ENCODE measurements at regions not wholly inside any gene's neighbourhood (a gene's known extent, or its start where the extent isn't known, plus 50 kb on each side); places are given as distances from the start of the nearest gene placed in this dataset.

GRCh38 chr13:73416093-73416492 lies 357.3 kb downstream of the KLF5 start:
- Histone ChIP-seq H3K4me3 (replicated peaks in 1 of 2; ENCODE audit: low read depth in 1 of 2, low read length in 2 of 2) (no peak overlapping the region), H3K9me2 (ENCODE audit: insufficient read depth) (no peaks in the 10 kb centered on the region), H3K27ac (ENCODE audit: low read depth, low read length) (no peak overlapping the region), H4K20me1 (ENCODE audit: insufficient read depth) (no peaks in the 10 kb centered on the region), H2AFZ (ENCODE audit: low read depth, low read length, poor library complexity, severe bottlenecking) (peak overlapping the region; percentile 24), H3K79me2 (ENCODE audit: insufficient read depth, low read length) (no peaks in the 10 kb centered on the region), H3K4me2 (ENCODE audit: low read length) (no peak overlapping the region), H3K4me1 (ENCODE audit: control insufficient read depth in 1 of 2, insufficient read depth in 2 of 2, low read length in 2 of 2) (peaks cover 10 to 45% of the 10 kb centered on the region in 2 experiments; a peak in 3 of 4 replicates), H3K9ac (ENCODE audit: low read length) (no peak overlapping the region), H3K9me3 (ENCODE audit: control insufficient read depth in 1 of 2, insufficient read depth in 1 of 2, low read depth in 1 of 2, low read length in 2 of 2) (no peaks in the 10 kb centered on the region), H3K36me3 (ENCODE audit: control insufficient read depth in 1 of 2, insufficient read depth in 2 of 2, low read length in 2 of 2) (no peaks in the 10 kb centered on the region), H3K27me3 (ENCODE audit: insufficient read depth, low read length) (no peaks in the 10 kb centered on the region)
- CTCF ChIA-PET, result interaction anchor here (1.5 kb wide), 2 partner anchors 356 to 576 kb away, joined by 3 to 4 read pairs; no protein-coding TSS in a partner anchor
- BruUV-seq (replicated peaks), result no TSS peak
- RAD21 ChIA-PET (ENCODE audit: low non-redundant PET in 1 of 2, low total read pairs in 2 of 2, uncharacterized antibody in 2 of 2, unreplicated experiment in 2 of 2), result no interaction called here
- TF ChIP-seq ZNF274 (IDR thresholded peaks at IDR 0.05; ENCODE audit: low read depth, low read length) (no peak), ELF1 (IDR thresholded peaks at IDR 0.05; ENCODE audit: borderline replicate concordance, low read depth) (no peak), REST (IDR thresholded peaks at IDR 0.05; ENCODE audit: low read depth) (no peak), JUND (IDR thresholded peaks at IDR 0.05) (no peak), SP1 (IDR thresholded peaks at IDR 0.05; ENCODE audit: low read depth) (no peak), POLR2A (IDR thresholded peaks at IDR 0.05; ENCODE audit: borderline replicate concordance, extremely low read depth, insufficient read depth, insufficient read length) (no peak), TCF7L2 (IDR thresholded peaks at IDR 0.05; ENCODE audit: borderline replicate concordance, extremely low read depth, insufficient read depth, insufficient read length) (no peak), EZH2 (IDR thresholded peaks at IDR 0.05) (no peak), ZBTB33 (IDR thresholded peaks at IDR 0.05; ENCODE audit: extremely low read depth, insufficient replicate concordance, low read length) (no peak), EGR1 (IDR thresholded peaks at IDR 0.05; ENCODE audit: low read depth) (no peak), SIN3A (IDR thresholded peaks at IDR 0.05; ENCODE audit: low read depth) (no peak)
- no peak for ATAC-seq
- DNase-seq (ENCODE audit: low read depth, low spot score), result no peak
- POLR2A ChIA-PET, result no interaction called here
- intact Hi-C loops (cut with micrococcal nuclease), result loop anchor here (5.0 to 10.0 kb wide), 2 partner anchors 191 to 324 kb away; no protein-coding TSS in a partner anchor

All from HCT116 (cell line).